SU-DHL-6 (cell line): ENCODE measurements at regions not wholly inside any gene's neighbourhood (a gene's known extent, or its start where the extent isn't known, plus 50 kb on each side); places are given as distances from the start of the nearest gene placed in this dataset.

Experiments used
- H2AFZ ChIP-seq: fragments of 200-600 bp; sonication (generic); 2 replicates; pipeline ENCODE4 v1.6.1; 2014; ENCODE audit warnings: low read depth, mild to moderate bottlenecking, moderate library complexity, mixed read lengths, antibody characterized with exemption, low read length; ENCODE audit not compliant: severe bottlenecking
- H3F3A ChIP-seq: fragments of 200-600 bp; shearing (Covaris generic); 2 replicates; pipeline ENCODE4 v1.6.0; 2016; ENCODE audit warnings: antibody characterized with exemption, mild to moderate bottlenecking; ENCODE audit not compliant: insufficient read depth
- H3K27ac ChIP-seq: fragments of 200-600 bp; sonication (generic); 2 replicates; pipeline ENCODE4 v1.5.1; 2016; ENCODE audit warnings: low read depth, mild to moderate bottlenecking, low read length, moderate library complexity, mixed read lengths
- H3K27me3 ChIP-seq: fragments of 200-600 bp; sonication (generic), shearing (Covaris generic); 2 replicates; pipeline ENCODE4 v1.6.0; 2014; ENCODE audit warnings: mild to moderate bottlenecking, low read length
- H3K36me3 ChIP-seq: fragments of 200-600 bp; sonication (generic); 2 replicates; pipeline ENCODE4 v1.6.1; 2014; ENCODE audit warnings: mild to moderate bottlenecking, low read length, mixed read lengths
- H3K4me2 ChIP-seq: fragments of 300-600, 200-600 bp; shearing (Covaris generic), sonication (generic); 2 replicates; pipeline ENCODE4 v1.6.0; 2014; ENCODE audit warnings: low read length, low read depth, mild to moderate bottlenecking; ENCODE audit not compliant: poor library complexity, severe bottlenecking
- H3K4me3 ChIP-seq: fragments of 200-600 bp; sonication (generic); 2 replicates; pipeline ENCODE4 v1.5.1; 2014; ENCODE audit warnings: antibody characterized with exemption, low read length, mild to moderate bottlenecking, mixed read lengths; ENCODE audit not compliant: insufficient read depth, poor library complexity, severe bottlenecking
- H3K79me2 ChIP-seq: fragments of 200-600 bp; sonication (generic); 2 replicates; pipeline ENCODE4 v1.6.1; 2014; ENCODE audit warnings: mild to moderate bottlenecking, low read length, moderate library complexity; ENCODE audit not compliant: insufficient read depth
- H3K9ac ChIP-seq: fragments of 200-600 bp; sonication (generic); 2 replicates; pipeline ENCODE4 v1.7.0; 2014; ENCODE audit warnings: mild to moderate bottlenecking, low read length
- H3K9me2 ChIP-seq: fragments of 200-600 bp; sonication (generic); replicated peaks from 2 replicates; pipeline ENCODE4 v1.6.1; 2014; ENCODE audit warnings: low read length; ENCODE audit not compliant: insufficient read depth
- H3K9me3 ChIP-seq: fragments of 200-600 bp; sonication (generic); 2 replicates; pipeline ENCODE4 v1.6.1; 2014; ENCODE audit warnings: low read length, mixed read lengths; ENCODE audit not compliant: insufficient read depth
- H4K20me1 ChIP-seq: fragments of 200-600 bp; sonication (generic); 2 replicates; pipeline ENCODE4 v1.6.1; 2014; ENCODE audit warnings: low read depth, mild to moderate bottlenecking, antibody characterized with exemption, low read length, moderate library complexity, mixed read lengths
- EZH2phosphoT487 ChIP-seq: fragments of 200-600 bp; sonication (generic), shearing (Covaris generic); conservative IDR thresholded peaks from 2 replicates; pipeline ENCODE4 v1.6.1; 2018; ENCODE audit warnings: mild to moderate bottlenecking, antibody characterized with exemption, low read length, moderate library complexity, mixed read lengths
- TF ChIP-seq, protein P1 (sequence below): fragments of 200-600 bp; sonication (generic); IDR thresholded peaks from one replicate; pipeline ENCODE4 v1.5.1; 2017; ENCODE audit warnings: antibody characterized with exemption, mild to moderate bottlenecking, low read length, moderate library complexity; ENCODE audit not compliant: insufficient read depth, poor library complexity, severe bottlenecking

GRCh38 chr11:37671321-37671720 lies 1073.3 kb upstream of the RAG2 start:
- Histone ChIP-seq H3K27ac (no peak overlapping the region), H3K9ac (no peak overlapping the region), H3K79me2 (no peaks in the 10 kb centered on the region), H3K27me3 (no peaks in the 10 kb centered on the region), H3K36me3 (no peaks in the 10 kb centered on the region), H3K9me3 (no peaks in the 10 kb centered on the region), H3F3A (no peaks in the 10 kb centered on the region), H4K20me1 (no peaks in the 10 kb centered on the region), H3K4me3 (no peak overlapping the region), H3K4me2 (no peak overlapping the region), H3K9me2 (no peaks in the 10 kb centered on the region), H2AFZ (no peak overlapping the region)
- TF ChIP-seq, protein P1, sequence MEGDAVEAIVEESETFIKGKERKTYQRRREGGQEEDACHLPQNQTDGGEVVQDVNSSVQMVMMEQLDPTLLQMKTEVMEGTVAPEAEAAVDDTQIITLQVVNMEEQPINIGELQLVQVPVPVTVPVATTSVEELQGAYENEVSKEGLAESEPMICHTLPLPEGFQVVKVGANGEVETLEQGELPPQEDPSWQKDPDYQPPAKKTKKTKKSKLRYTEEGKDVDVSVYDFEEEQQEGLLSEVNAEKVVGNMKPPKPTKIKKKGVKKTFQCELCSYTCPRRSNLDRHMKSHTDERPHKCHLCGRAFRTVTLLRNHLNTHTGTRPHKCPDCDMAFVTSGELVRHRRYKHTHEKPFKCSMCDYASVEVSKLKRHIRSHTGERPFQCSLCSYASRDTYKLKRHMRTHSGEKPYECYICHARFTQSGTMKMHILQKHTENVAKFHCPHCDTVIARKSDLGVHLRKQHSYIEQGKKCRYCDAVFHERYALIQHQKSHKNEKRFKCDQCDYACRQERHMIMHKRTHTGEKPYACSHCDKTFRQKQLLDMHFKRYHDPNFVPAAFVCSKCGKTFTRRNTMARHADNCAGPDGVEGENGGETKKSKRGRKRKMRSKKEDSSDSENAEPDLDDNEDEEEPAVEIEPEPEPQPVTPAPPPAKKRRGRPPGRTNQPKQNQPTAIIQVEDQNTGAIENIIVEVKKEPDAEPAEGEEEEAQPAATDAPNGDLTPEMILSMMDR, result no peak
- TF ChIP-seq EZH2phosphoT487, result no peak

GRCh38 chr11:37666960-37667359 lies 1068.9 kb upstream of the RAG2 start:
- Histone ChIP-seq H3K4me3 (no peak overlapping the region), H3K27ac (no peak overlapping the region), H3K9me2 (no peaks in the 10 kb centered on the region), H3K9me3 (no peaks in the 10 kb centered on the region), H3K79me2 (no peaks in the 10 kb centered on the region), H3K9ac (no peak overlapping the region), H2AFZ (no peak overlapping the region), H3K4me2 (no peak overlapping the region), H3K27me3 (no peaks in the 10 kb centered on the region), H3F3A (no peaks in the 10 kb centered on the region), H4K20me1 (no peaks in the 10 kb centered on the region), H3K36me3 (no peaks in the 10 kb centered on the region)
- TF ChIP-seq EZH2phosphoT487, result no peak
- TF ChIP-seq, protein P1, result no peak

GRCh38 chr11:37657645-37658044 lies 1059.6 kb upstream of the RAG2 start:
- H3F3A ChIP-seq, result no peaks in the 10 kb centered on the region
- H2AFZ ChIP-seq, result no peak overlapping the region
- no peaks in the 10 kb centered on the region for H3K36me3 ChIP-seq
- H3K4me3 ChIP-seq, result no peak overlapping the region
- TF ChIP-seq EZH2phosphoT487, result no peak
- TF ChIP-seq, protein P1, result no peak
- no peak overlapping the region for H3K9ac ChIP-seq
- H3K27ac ChIP-seq, result no peak overlapping the region
- no peaks in the 10 kb centered on the region for H3K79me2 ChIP-seq
- H4K20me1 ChIP-seq, result no peaks in the 10 kb centered on the region
- no peak overlapping the region for H3K4me2 ChIP-seq
- no peaks in the 10 kb centered on the region for H3K9me3 ChIP-seq
- no peaks in the 10 kb centered on the region for H3K27me3 ChIP-seq
- H3K9me2 ChIP-seq, result no peaks in the 10 kb centered on the region

DNA sequence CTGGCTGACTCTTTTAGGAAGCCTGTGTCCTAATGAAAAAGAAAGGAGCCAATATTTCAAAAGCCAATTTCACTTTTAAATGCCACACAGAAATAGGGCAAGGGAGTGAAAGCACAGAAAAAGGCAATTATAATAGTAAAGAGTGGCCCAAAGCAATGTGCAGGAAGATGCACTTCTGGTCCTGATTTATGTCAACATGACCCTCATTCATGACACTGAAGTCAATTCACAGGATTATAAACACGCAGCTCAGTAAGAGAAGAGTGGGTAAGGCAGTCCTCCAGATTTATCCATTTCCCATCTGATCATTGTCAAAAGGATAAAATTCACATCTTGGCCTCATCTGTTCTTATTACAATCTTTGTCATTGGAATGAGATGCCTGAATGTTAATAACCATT lies 1049.7 kb upstream of the RAG2 start:
- Histone ChIP-seq H3K9ac (no peak overlapping the region), H3K9me2 (no peaks in the 10 kb centered on the region), H3K36me3 (no peaks in the 10 kb centered on the region), H3K79me2 (no peaks in the 10 kb centered on the region), H3K9me3 (no peaks in the 10 kb centered on the region), H3F3A (no peaks in the 10 kb centered on the region), H4K20me1 (no peaks in the 10 kb centered on the region), H2AFZ (no peak overlapping the region), H3K27me3 (no peaks in the 10 kb centered on the region), H3K27ac (no peak overlapping the region), H3K4me3 (no peak overlapping the region), H3K4me2 (no peak overlapping the region)
- TF ChIP-seq, protein P1, result no peak
- no peak for TF ChIP-seq EZH2phosphoT487
